Keratinocyte (primary cell): ENCODE measurements at regions not wholly inside any gene's neighbourhood (a gene's known extent, or its start where the extent isn't known, plus 50 kb on each side); places are given as distances from the start of the nearest gene placed in this dataset.

Experiments
- EZH2 ChIP-seq: IDR thresholded peaks from one replicate; pipeline ENCODE4 v1.6.1; 2012; ENCODE audit warnings: inconsistent platforms, mild to moderate bottlenecking, low read length, moderate library complexity
- TF ChIP-seq, protein P1 (sequence below), 3 experiments: IDR thresholded peaks in 1 of 3; conservative IDR thresholded peaks in 1 of 3; optimal IDR thresholded peaks in 1 of 3; 2 replicates in 2 of 3; 3 replicates in 1 of 3; pipeline versions ENCODE3 to v1.5.1; 2011; ENCODE audit warnings: low read length in 3 of 3, mild to moderate bottlenecking in 3 of 3, moderate library complexity in 2 of 3, control low read depth in 1 of 3, inconsistent platforms in 1 of 3; ENCODE audit not compliant: insufficient read depth in 2 of 3; ENCODE audit errors: extremely low read depth in 1 of 3

DNA sequence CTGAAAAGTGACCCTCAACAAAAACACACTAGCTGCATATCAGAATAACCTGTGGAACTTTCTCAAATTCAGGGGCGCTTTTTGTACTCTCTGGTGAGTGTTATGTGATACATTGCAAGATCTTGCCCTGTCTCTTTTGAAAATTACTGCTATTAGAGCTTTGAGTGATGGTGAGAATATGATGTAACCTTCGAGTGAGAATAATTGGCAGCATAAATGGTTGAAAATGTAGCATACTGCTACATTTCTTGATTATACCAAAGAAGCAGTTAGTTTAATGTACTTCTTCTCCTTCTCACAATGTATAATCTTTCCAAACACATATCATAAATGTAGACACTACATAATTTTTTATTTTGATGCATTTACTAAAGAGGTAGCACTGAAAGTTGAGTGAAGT is 882.9 kb downstream of the FSTL5 start:
- TF ChIP-seq, protein P1, sequence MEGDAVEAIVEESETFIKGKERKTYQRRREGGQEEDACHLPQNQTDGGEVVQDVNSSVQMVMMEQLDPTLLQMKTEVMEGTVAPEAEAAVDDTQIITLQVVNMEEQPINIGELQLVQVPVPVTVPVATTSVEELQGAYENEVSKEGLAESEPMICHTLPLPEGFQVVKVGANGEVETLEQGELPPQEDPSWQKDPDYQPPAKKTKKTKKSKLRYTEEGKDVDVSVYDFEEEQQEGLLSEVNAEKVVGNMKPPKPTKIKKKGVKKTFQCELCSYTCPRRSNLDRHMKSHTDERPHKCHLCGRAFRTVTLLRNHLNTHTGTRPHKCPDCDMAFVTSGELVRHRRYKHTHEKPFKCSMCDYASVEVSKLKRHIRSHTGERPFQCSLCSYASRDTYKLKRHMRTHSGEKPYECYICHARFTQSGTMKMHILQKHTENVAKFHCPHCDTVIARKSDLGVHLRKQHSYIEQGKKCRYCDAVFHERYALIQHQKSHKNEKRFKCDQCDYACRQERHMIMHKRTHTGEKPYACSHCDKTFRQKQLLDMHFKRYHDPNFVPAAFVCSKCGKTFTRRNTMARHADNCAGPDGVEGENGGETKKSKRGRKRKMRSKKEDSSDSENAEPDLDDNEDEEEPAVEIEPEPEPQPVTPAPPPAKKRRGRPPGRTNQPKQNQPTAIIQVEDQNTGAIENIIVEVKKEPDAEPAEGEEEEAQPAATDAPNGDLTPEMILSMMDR (optimal IDR thresholded peaks at IDR 0.05 in 1 of 3, IDR thresholded peaks at IDR 0.05 in 1 of 3, conservative IDR thresholded peaks at IDR 0.05 in 1 of 3; ENCODE audit: extremely low read depth in 1 of 3, insufficient read depth in 2 of 3, low read length in 3 of 3) = no peak
- TF ChIP-seq EZH2 = no peak
